ENCODE measurements at regions not wholly inside any gene's neighbourhood (a gene's known extent, or its start where the extent isn't known, plus 50 kb on each side); places are given as distances from the start of the nearest gene placed in this dataset.

- TF ChIP-seq, protein P1, sequence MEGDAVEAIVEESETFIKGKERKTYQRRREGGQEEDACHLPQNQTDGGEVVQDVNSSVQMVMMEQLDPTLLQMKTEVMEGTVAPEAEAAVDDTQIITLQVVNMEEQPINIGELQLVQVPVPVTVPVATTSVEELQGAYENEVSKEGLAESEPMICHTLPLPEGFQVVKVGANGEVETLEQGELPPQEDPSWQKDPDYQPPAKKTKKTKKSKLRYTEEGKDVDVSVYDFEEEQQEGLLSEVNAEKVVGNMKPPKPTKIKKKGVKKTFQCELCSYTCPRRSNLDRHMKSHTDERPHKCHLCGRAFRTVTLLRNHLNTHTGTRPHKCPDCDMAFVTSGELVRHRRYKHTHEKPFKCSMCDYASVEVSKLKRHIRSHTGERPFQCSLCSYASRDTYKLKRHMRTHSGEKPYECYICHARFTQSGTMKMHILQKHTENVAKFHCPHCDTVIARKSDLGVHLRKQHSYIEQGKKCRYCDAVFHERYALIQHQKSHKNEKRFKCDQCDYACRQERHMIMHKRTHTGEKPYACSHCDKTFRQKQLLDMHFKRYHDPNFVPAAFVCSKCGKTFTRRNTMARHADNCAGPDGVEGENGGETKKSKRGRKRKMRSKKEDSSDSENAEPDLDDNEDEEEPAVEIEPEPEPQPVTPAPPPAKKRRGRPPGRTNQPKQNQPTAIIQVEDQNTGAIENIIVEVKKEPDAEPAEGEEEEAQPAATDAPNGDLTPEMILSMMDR (IDR thresholded peaks at IDR 0.05), result no peak
- TF ChIP-seq POLR2A (IDR thresholded peaks at IDR 0.05), result no peak
Observed at GRCh38 chr7:84633-85020, 107.7 kb upstream of the FAM20C start.
